ENCODE measurements at regions not wholly inside any gene's neighbourhood (a gene's known extent, or its start where the extent isn't known, plus 50 kb on each side); places are given as distances from the start of the nearest gene placed in this dataset.

- Mint-ChIP-seq H3K4me1 (no peaks in the 10 kb centered on the region), H3K36me3 (no peaks in the 10 kb centered on the region), H3K4me3 (no peak overlapping the region), H3K27me3 (ENCODE audit: low read depth in 2 of 2) (peaks cover under 1 to 9% of the 10 kb centered on the region in 2 donors), H3K9me3 (no peaks in the 10 kb centered on the region), H3K27ac (no peak overlapping the region)
- intact Hi-C loops (cut with micrococcal nuclease) = no loop called here
- H3K36me3 ChIP-seq (ENCODE audit: control insufficient read depth, insufficient read depth, low read length) = no peaks in the 10 kb centered on the region
- no peak for DNase-seq
- 96% methylated on average over 1 of the region's 1 CpG for WGBS (ENCODE audit: insufficient coverage)
- TF ChIP-seq CTCF (IDR thresholded peaks at IDR 0.05) = no peak
- no peaks in the 10 kb centered on the region for H3K9me3 ChIP-seq (ENCODE audit: control insufficient read depth, insufficient read depth, low read length)
- ATAC-seq = no peak
- H3K27ac ChIP-seq (ENCODE audit: low read length) = no peak overlapping the region
- no peak overlapping the region for H3K4me3 ChIP-seq (ENCODE audit: low read length)
- no peaks in the 10 kb centered on the region for H3K27me3 ChIP-seq (ENCODE audit: control insufficient read depth, insufficient read depth, low read length)
- H3K4me1 ChIP-seq (ENCODE audit: control insufficient read depth, insufficient read depth, low read length) = no peaks in the 10 kb centered on the region
Measured at GRCh38 chr1:55484173-55484572, 269.0 kb upstream of the USP24 start.

GRCh38 chr1:55483523-55483922, 268.4 kb upstream of the USP24 start:
- Mint-ChIP-seq H3K4me1 (no peaks in the 10 kb centered on the region), H3K4me3 (no peak overlapping the region), H3K36me3 (no peaks in the 10 kb centered on the region), H3K27me3 (ENCODE audit: low read depth in 2 of 2) (peaks cover 6 to 12% of the 10 kb centered on the region in 2 donors), H3K9me3 (no peaks in the 10 kb centered on the region), H3K27ac (no peak overlapping the region)
- H3K36me3 ChIP-seq (ENCODE audit: control insufficient read depth, insufficient read depth, low read length) = no peaks in the 10 kb centered on the region
- no peak for DNase-seq
- H3K9me3 ChIP-seq (ENCODE audit: control insufficient read depth, insufficient read depth, low read length) = no peaks in the 10 kb centered on the region
- H3K27ac ChIP-seq (ENCODE audit: low read length) = no peak overlapping the region
- ATAC-seq = no peak
- TF ChIP-seq CTCF (IDR thresholded peaks at IDR 0.05) = no peak
- H3K27me3 ChIP-seq (ENCODE audit: control insufficient read depth, insufficient read depth, low read length) = no peaks in the 10 kb centered on the region
- H3K4me1 ChIP-seq (ENCODE audit: control insufficient read depth, insufficient read depth, low read length) = no peaks in the 10 kb centered on the region
- H3K4me3 ChIP-seq (ENCODE audit: low read length) = no peak overlapping the region
- 100% methylated on average over 1 of the region's 2 CpGs for WGBS (ENCODE audit: insufficient coverage)
- intact Hi-C loops (cut with micrococcal nuclease) = no loop called here

- H3K4me3 ChIP-seq (ENCODE audit: low read length) = no peak overlapping the region
- 94% methylated on average over 2 of the region's 3 CpGs for WGBS (ENCODE audit: insufficient coverage)
- Mint-ChIP-seq H3K36me3 (no peaks in the 10 kb centered on the region), H3K9me3 (no peaks in the 10 kb centered on the region), H3K27me3 (ENCODE audit: low read depth in 2 of 2) (peaks cover 6 to 14% of the 10 kb centered on the region in 2 donors), H3K4me1 (no peaks in the 10 kb centered on the region), H3K27ac (no peak overlapping the region), H3K4me3 (no peak overlapping the region)
- no peaks in the 10 kb centered on the region for H3K27me3 ChIP-seq (ENCODE audit: control insufficient read depth, insufficient read depth, low read length)
- H3K9me3 ChIP-seq (ENCODE audit: control insufficient read depth, insufficient read depth, low read length) = no peaks in the 10 kb centered on the region
- ATAC-seq (no peak), DNase-seq (no peak)
- intact Hi-C loops (cut with micrococcal nuclease) = no loop called here
- no peak overlapping the region for H3K27ac ChIP-seq (ENCODE audit: low read length)
- TF ChIP-seq CTCF (IDR thresholded peaks at IDR 0.05) = no peak
- no peaks in the 10 kb centered on the region for H3K36me3 ChIP-seq (ENCODE audit: control insufficient read depth, insufficient read depth, low read length)
- no peaks in the 10 kb centered on the region for H3K4me1 ChIP-seq (ENCODE audit: control insufficient read depth, insufficient read depth, low read length)
Measured at GRCh38 chr1:55481634-55482033, 266.5 kb upstream of the USP24 start.

- Mint-ChIP-seq H3K27ac (no peak overlapping the region), H3K36me3 (no peaks in the 10 kb centered on the region), H3K9me3 (no peaks in the 10 kb centered on the region), H3K4me3 (no peak overlapping the region), H3K4me1 (no peaks in the 10 kb centered on the region), H3K27me3 (ENCODE audit: low read depth in 2 of 2) (peaks cover 8 to 11% of the 10 kb centered on the region in 2 donors)
- no peaks in the 10 kb centered on the region for H3K27me3 ChIP-seq (ENCODE audit: control insufficient read depth, insufficient read depth, low read length)
- no peaks in the 10 kb centered on the region for H3K9me3 ChIP-seq (ENCODE audit: control insufficient read depth, insufficient read depth, low read length)
- H3K4me1 ChIP-seq (ENCODE audit: control insufficient read depth, insufficient read depth, low read length) = no peaks in the 10 kb centered on the region
- no peak overlapping the region for H3K4me3 ChIP-seq (ENCODE audit: low read length)
- DNase-seq (no peak), ATAC-seq (no peak)
- WGBS (ENCODE audit: insufficient coverage) = 73% methylated on average over 2 of the region's 2 CpGs
- H3K36me3 ChIP-seq (ENCODE audit: control insufficient read depth, insufficient read depth, low read length) = no peaks in the 10 kb centered on the region
- no peak overlapping the region for H3K27ac ChIP-seq (ENCODE audit: low read length)
- no peak for TF ChIP-seq CTCF (IDR thresholded peaks at IDR 0.05)
- intact Hi-C loops (cut with micrococcal nuclease) = no loop called here
Measured at GRCh38 chr1:55480029-55480795, 265.0 kb upstream of the USP24 start.
